IMR-90 (cell line): ENCODE measurements at regions not wholly inside any gene's neighbourhood (a gene's known extent, or its start where the extent isn't known, plus 50 kb on each side); places are given as distances from the start of the nearest gene placed in this dataset.

Experiments
- ATAC-seq: fragments of 200-7000 bp; cut with Tn5 transposase; 2 replicates; pipeline ENCODE4 v1.9.1; 2020; ENCODE audit warnings: low read depth, mild to moderate bottlenecking, moderate library complexity
- BruUV-seq: library from RNA; stranded (reverse); fragments of 400-500 nt; replicated peaks from 2 replicates; lab custom pipeline; 2021; lab: Mats Ljungman, UMichigan
- CTCF ChIA-PET: fragments of 300-600 bp; formaldehyde crosslinking; extraction: SDS; loops from one replicate; lab custom pipeline; 2021; ENCODE audit warnings: antibody characterized with exemption; lab: Yijun Ruan, JAX
- POLR2A ChIA-PET: fragments of 300-600 bp; sonication (Branson Sonifier 250); formaldehyde crosslinking; loops from one replicate; lab custom pipeline; 2022; ENCODE audit warnings: antibody characterized with exemption; ENCODE audit not compliant: unreplicated experiment; lab: Charles Lee
- DNase-seq: peaks from one replicate; pipeline ENCODE4 v3.0.0; 2013
- H2AFZ ChIP-seq: replicated peaks from 2 replicates; pipeline ENCODE3; 2013; ENCODE audit warnings: low read length, mild to moderate bottlenecking; ENCODE audit not compliant: poor library complexity
- H2AK5ac ChIP-seq: 2 replicates; pipeline ENCODE4 v1.6.1; 2013; ENCODE audit warnings: low read depth, low read length, inconsistent platforms
- H2AK9ac ChIP-seq: replicated peaks from 2 replicates; pipeline ENCODE3; 2013; ENCODE audit warnings: mild to moderate bottlenecking, low read depth, low read length, moderate library complexity; ENCODE audit not compliant: poor library complexity
- H2BK120ac ChIP-seq: 2 replicates; pipeline ENCODE4 v1.6.1; 2013; ENCODE audit warnings: low read depth, low read length, inconsistent platforms
- H2BK15ac ChIP-seq: 3 replicates; pipeline ENCODE4 v1.6.1; 2013; ENCODE audit warnings: low read depth, low read length, inconsistent platforms
- H2BK20ac ChIP-seq: 2 replicates; pipeline ENCODE4 v1.6.1; 2013; ENCODE audit warnings: low read depth, mild to moderate bottlenecking, inconsistent platforms, low read length, moderate library complexity
- H2BK5ac ChIP-seq: 2 replicates; pipeline ENCODE4 v1.6.1; 2013; ENCODE audit warnings: mild to moderate bottlenecking, low read depth, low read length, inconsistent platforms; ENCODE audit not compliant: poor library complexity, severe bottlenecking
- H3K14ac ChIP-seq: replicated peaks from 2 replicates; pipeline ENCODE4 v1.6.1; 2013; ENCODE audit warnings: low read depth, low read length, inconsistent platforms
- H3K18ac ChIP-seq: 2 replicates; pipeline ENCODE4 v1.6.1; 2013; ENCODE audit warnings: low read depth, low read length, control low read depth
- H3K23ac ChIP-seq: 2 replicates; pipeline ENCODE4 v1.6.1; 2013; ENCODE audit warnings: low read depth, low read length, inconsistent platforms
- H3K27ac ChIP-seq: 2 replicates; pipeline ENCODE4 v1.5.1; 2013; ENCODE audit warnings: mild to moderate bottlenecking, control low read depth, low read length; ENCODE audit not compliant: insufficient read depth
- H3K27me3 ChIP-seq: 2 replicates; pipeline ENCODE4 v1.6.1; 2013; ENCODE audit warnings: low read length; ENCODE audit not compliant: control insufficient read depth, insufficient read depth
- H3K36me3 ChIP-seq: 2 replicates; pipeline ENCODE4 v1.6.1; 2013; ENCODE audit warnings: low read length, mixed read lengths; ENCODE audit not compliant: control insufficient read depth, insufficient read depth
- H3K4ac ChIP-seq: 2 replicates; pipeline ENCODE4 v1.6.1; 2013; ENCODE audit warnings: low read depth, low read length, inconsistent platforms
- H3K4me1 ChIP-seq: 2 replicates; pipeline ENCODE4 v1.6.1; 2013; ENCODE audit warnings: low read length, mixed read lengths; ENCODE audit not compliant: control insufficient read depth, insufficient read depth
- H3K4me2 ChIP-seq: 2 replicates; pipeline ENCODE4 v1.6.1; 2013; ENCODE audit warnings: low read depth, mild to moderate bottlenecking, control low read depth, low read length, moderate library complexity
- H3K4me3 ChIP-seq: 2 replicates; pipeline ENCODE4 v1.5.1; 2013; ENCODE audit warnings: low read depth, mild to moderate bottlenecking, control low read depth, low read length, moderate library complexity; ENCODE audit not compliant: insufficient read depth
- H3K56ac ChIP-seq: 2 replicates; pipeline ENCODE4 v1.6.1; 2013; ENCODE audit warnings: low read length, inconsistent platforms; ENCODE audit not compliant: insufficient read depth; ENCODE audit errors: extremely low read depth
- H3K79me1 ChIP-seq, 2 experiments: 2 replicates each; pipeline ENCODE4 v1.6.1; 2013; ENCODE audit warnings: low read length in 2 of 2, inconsistent platforms in 1 of 2, low read depth in 1 of 2
- H3K9ac ChIP-seq: 2 replicates; pipeline ENCODE4 v1.6.1; 2013; ENCODE audit warnings: low read depth, low read length, control low read depth
- H3K9me1 ChIP-seq: 2 replicates; pipeline ENCODE4 v1.6.1; 2013; ENCODE audit warnings: low read length, inconsistent platforms; ENCODE audit not compliant: insufficient read depth
- H3K9me3 ChIP-seq: 2 replicates; pipeline ENCODE4 v1.6.1; 2013; ENCODE audit warnings: low read length; ENCODE audit not compliant: control insufficient read depth, insufficient read depth
- H4K20me1 ChIP-seq: 2 replicates; pipeline ENCODE4 v1.6.1; 2013; ENCODE audit warnings: low read length, inconsistent platforms; ENCODE audit not compliant: insufficient read depth
- H4K5ac ChIP-seq: 2 replicates; pipeline ENCODE4 v1.6.1; 2013; ENCODE audit warnings: mild to moderate bottlenecking, low read depth, low read length, control low read depth
- H4K8ac ChIP-seq, 2 experiments: 2 replicates each; pipeline ENCODE4 v1.6.1; 2013; ENCODE audit warnings: low read depth in 2 of 2, low read length in 2 of 2, control low read depth in 1 of 2, inconsistent platforms in 1 of 2
- H4K91ac ChIP-seq: 2 replicates; pipeline ENCODE4 v1.6.1; 2013; ENCODE audit warnings: low read depth, low read length, inconsistent platforms; ENCODE audit not compliant: insufficient read depth
- RCOR1 ChIP-seq: IDR thresholded peaks from 2 replicates; pipeline ENCODE4 v1.6.1; 2012; ENCODE audit warnings: mild to moderate bottlenecking, low read length, improper control_type of control experiment; ENCODE audit not compliant: insufficient replicate concordance
- WGBS, 2 experiments: methylation state at CpG; one replicate each; pipeline versions ENCODE4 v1.1.5 to v1.1.7; 2013; ENCODE audit warnings: missing lambda C conversion rate in 2 of 2; ENCODE audit not compliant: insufficient read length in 1 of 2; ENCODE audit errors: extremely low coverage in 2 of 2; 5-methylcytosine and 5-hydroxymethylcytosine counted together
- dilution Hi-C: fragments of 300-500 bp; cut with HindIII; formaldehyde crosslinking; loops from one replicate; pipeline ENCODE4 v1.14.3; 2018; ENCODE audit warnings: low sequenced_read_pairs; ENCODE audit not compliant: unreplicated experiment
- in situ Hi-C: fragments of 300-500 bp; cut with MboI; formaldehyde crosslinking; loops from 3 replicates; pipeline ENCODE4 v1.14.3; 2019; ENCODE audit warnings: low sequenced_read_pairs, inconsistent platforms, mixed read lengths
- intact Hi-C: fragments of 100-400 bp; cut with micrococcal nuclease; formaldehyde crosslinking; loops from 2 replicates; pipeline ENCODE4 v1.10.0; 2022

- Histone ChIP-seq H4K8ac (no peak overlapping the region), H2BK5ac (no peak overlapping the region), H4K91ac (no peak overlapping the region), H2BK120ac (no peak overlapping the region), H3K23ac (no peak overlapping the region), H3K4me2 (no peak overlapping the region), H2AK5ac (no peak overlapping the region), H3K9me3 (peaks cover 43% of the 10 kb centered on the region), H3K27me3 (no peaks in the 10 kb centered on the region), H3K36me3 (no peaks in the 10 kb centered on the region), H3K4ac (no peak overlapping the region), H3K79me1 (no peaks in the 10 kb centered on the region), H3K18ac (no peak overlapping the region), H3K4me1 (no peaks in the 10 kb centered on the region), H4K20me1 (no peaks in the 10 kb centered on the region), H3K14ac (no peak overlapping the region), H2BK20ac (no peak overlapping the region), H3K9ac (no peak overlapping the region), H2AFZ (no peak overlapping the region), H4K5ac (no peak overlapping the region), H3K56ac (no peak overlapping the region), H3K27ac (no peak overlapping the region), H3K4me3 (no peak overlapping the region), H2AK9ac (no peak overlapping the region), H3K9me1 (no peaks in the 10 kb centered on the region), H2BK15ac (no peak overlapping the region)
- ATAC-seq (no peak), DNase-seq (no peak)
- in situ Hi-C loops (no loop called here), intact Hi-C loops (no loop called here), dilution Hi-C loops (no loop called here)
- no peak for TF ChIP-seq RCOR1
- POLR2A ChIA-PET, result no interaction called here
- WGBS, 2 experiments, result 81% methylated on average over 7 of the region's 13 CpGs; no CpG with 5 or more reads in 1 of the 2 experiments
- BruUV-seq, result no TSS peak
- CTCF ChIA-PET, result no interaction called here
Observed at GRCh38 chr10:131830446-131831130, 70.2 kb upstream of the PPP2R2D start.
